Spleen (tissue), 7 donors: ENCODE measurements at regions not wholly inside any gene's neighbourhood (a gene's known extent, or its start where the extent isn't known, plus 50 kb on each side); places are given as distances from the start of the nearest gene placed in this dataset.

Experiments
- CTCF ChIP-seq, 11 experiments: fragments of 200-600 bp in 7 of 11; fragments of 450-650 bp in 4 of 11; sonication (generic) in 4 of 11; IDR thresholded peaks in 8 of 11; conservative IDR thresholded peaks in 3 of 11; 1 replicate in 7 of 11; 2 replicates in 4 of 11; pipeline versions ENCODE4 v1.4.0 to v1.8.0; 2016 to 2021; ENCODE audit warnings: antibody characterized with exemption in 11 of 11, inconsistent platforms in 4 of 11, mild to moderate bottlenecking in 1 of 11
- POLR2A ChIP-seq, 3 donors: fragments of 450-650 bp; IDR thresholded peaks; one replicate each; pipeline ENCODE4 v1.5.1; 2017; ENCODE audit warnings: antibody characterized with exemption in 3 of 3, mild to moderate bottlenecking in 1 of 3
- POLR2AphosphoS5 ChIP-seq, 3 donors: sonication (generic); formaldehyde crosslinking; IDR thresholded peaks; one replicate each; pipeline ENCODE4 v1.5.1; 2017; ENCODE audit warnings: antibody characterized with exemption in 3 of 3
- donor health status: DM: no; HTN: no; CAD: no; lungs with moderate emphysema.
- donor health status: DM: no; HTN: no; CAD: no.
- donor health status: DM: no; HTN: no; CAD: no.

- TF ChIP-seq CTCF (IDR thresholded peaks at IDR 0.05 in 8 of 11, conservative IDR thresholded peaks at IDR 0.05 in 3 of 11) (no peak), POLR2AphosphoS5 (IDR thresholded peaks at IDR 0.05) (no peak), POLR2A (IDR thresholded peaks at IDR 0.05) (no peak)
Observed at GRCh38 chr3:168620854-168621253, 525.1 kb upstream of the GOLIM4 start.
